Neural cell (in vitro differentiated cells): ENCODE measurements at regions not wholly inside any gene's neighbourhood (a gene's known extent, or its start where the extent isn't known, plus 50 kb on each side); places are given as distances from the start of the nearest gene placed in this dataset.

Experiments used
- H2AFZ ChIP-seq: fragments of 200-600, 300-800 bp; sonication (generic), shearing (Covaris generic); 2 replicates; pipeline ENCODE4 v1.6.0; 2014; ENCODE audit warnings: low read depth, mild to moderate bottlenecking, antibody characterized with exemption, low read length, moderate library complexity
- H3F3A ChIP-seq: fragments of 200-600 bp; shearing (Covaris generic); 2 replicates; pipeline ENCODE4 v1.6.1; 2016; ENCODE audit warnings: mild to moderate bottlenecking, moderate library complexity, mixed read lengths, antibody characterized with exemption, low read length; ENCODE audit not compliant: insufficient read depth, poor library complexity, severe bottlenecking
- H3K27ac ChIP-seq: fragments of 200-600, 300-800 bp; sonication (generic), shearing (Covaris generic); 2 replicates; pipeline ENCODE4 v1.5.1; 2014; ENCODE audit warnings: mild to moderate bottlenecking, low read length, moderate library complexity
- H3K27me3 ChIP-seq: fragments of 300-800, 200-600 bp; sonication (generic), shearing (Covaris generic); 2 replicates; pipeline ENCODE4 v1.6.0; 2014; ENCODE audit warnings: mild to moderate bottlenecking, low read depth, low read length, moderate library complexity; ENCODE audit not compliant: insufficient read depth
- H3K36me3 ChIP-seq: fragments of 300-800, 200-600 bp; sonication (generic), shearing (Covaris generic); 2 replicates; pipeline ENCODE4 v1.5.1; 2014; ENCODE audit warnings: mild to moderate bottlenecking, antibody characterized with exemption, low read length, moderate library complexity; ENCODE audit not compliant: insufficient read depth
- H3K4me2 ChIP-seq: fragments of 300-800, 200-600 bp; sonication (generic), shearing (Covaris generic); 2 replicates; pipeline ENCODE4 v1.6.0; 2014; ENCODE audit warnings: mild to moderate bottlenecking, low read length
- H3K4me3 ChIP-seq: fragments of 300-800, 200-600 bp; sonication (generic), shearing (Covaris generic); 2 replicates; pipeline ENCODE4 v1.5.1; 2014; ENCODE audit warnings: mild to moderate bottlenecking, low read length, moderate library complexity
- H3K79me2 ChIP-seq: fragments of 200-600 bp; shearing (Covaris generic); replicated peaks from 2 replicates; pipeline ENCODE4 v1.6.0; 2014; ENCODE audit warnings: mild to moderate bottlenecking, low read length, moderate library complexity; ENCODE audit not compliant: insufficient read depth
- H3K9ac ChIP-seq: fragments of 300-800, 200-600 bp; sonication (generic), shearing (Covaris generic); 2 replicates; pipeline ENCODE4 v1.6.1; 2016; ENCODE audit warnings: mild to moderate bottlenecking, low read length, mixed read lengths
- H3K9me2 ChIP-seq: fragments of 200-600 bp; shearing (Covaris generic); 2 replicates; pipeline ENCODE4 v1.6.1; 2016; ENCODE audit warnings: mild to moderate bottlenecking, low read length, mixed read lengths; ENCODE audit not compliant: insufficient read depth
- H3K9me3 ChIP-seq: fragments of 200-600, 300-800 bp; sonication (generic), shearing (Covaris generic); 2 replicates; pipeline ENCODE4 v1.6.1; 2016; ENCODE audit warnings: mild to moderate bottlenecking, mixed run types, low read length, moderate library complexity, mixed read lengths
- H4K20me1 ChIP-seq: fragments of 200-600 bp; shearing (Covaris generic); 2 replicates; pipeline ENCODE4 v1.6.1; 2016; ENCODE audit warnings: mild to moderate bottlenecking, mixed run types; ENCODE audit not compliant: insufficient read depth
- EP300 ChIP-seq: fragments of 450-650 bp; conservative IDR thresholded peaks from 2 replicates; pipeline ENCODE4 v1.6.1; 2014; ENCODE audit warnings: antibody characterized with exemption, mild to moderate bottlenecking, moderate library complexity; ENCODE audit not compliant: poor library complexity, severe bottlenecking
- EZH2 ChIP-seq: fragments of 200-600, 300-800 bp; shearing (Covaris generic), sonication (generic); IDR thresholded peaks from 2 replicates; pipeline ENCODE4 v1.6.1; 2014; ENCODE audit warnings: antibody characterized with exemption, low read length, borderline replicate concordance, mild to moderate bottlenecking; ENCODE audit not compliant: insufficient read depth, poor library complexity, severe bottlenecking
- MXI1 ChIP-seq: fragments of 450-650 bp; conservative IDR thresholded peaks from 2 replicates; pipeline ENCODE4 v1.6.1; 2014; ENCODE audit warnings: antibody characterized with exemption, mild to moderate bottlenecking; ENCODE audit not compliant: poor library complexity, severe bottlenecking
- POLR2AphosphoS5 ChIP-seq: IDR thresholded peaks from 2 replicates; pipeline ENCODE4 v1.6.1; 2012
- RAD21 ChIP-seq: fragments of 450-650 bp; conservative IDR thresholded peaks from 2 replicates; pipeline ENCODE4 v1.6.1; 2014; ENCODE audit warnings: antibody characterized with exemption, mild to moderate bottlenecking, moderate library complexity
- REST ChIP-seq: IDR thresholded peaks from 2 replicates; pipeline ENCODE4 v1.6.1; 2012; ENCODE audit warnings: borderline replicate concordance
- SMC3 ChIP-seq: fragments of 450-650 bp; conservative IDR thresholded peaks from 2 replicates; pipeline ENCODE4 v1.6.1; 2014; ENCODE audit warnings: antibody characterized with exemption, mild to moderate bottlenecking, moderate library complexity; ENCODE audit not compliant: poor library complexity
- TAF1 ChIP-seq: IDR thresholded peaks from 2 replicates; pipeline ENCODE4 v1.6.1; 2012; ENCODE audit warnings: low read depth
- TF ChIP-seq, protein P1 (sequence below): fragments of 450-650 bp; IDR thresholded peaks from 2 replicates; pipeline ENCODE4 v1.5.1; 2014; ENCODE audit warnings: antibody characterized with exemption, mild to moderate bottlenecking, moderate library complexity; ENCODE audit not compliant: poor library complexity, severe bottlenecking

DNA sequence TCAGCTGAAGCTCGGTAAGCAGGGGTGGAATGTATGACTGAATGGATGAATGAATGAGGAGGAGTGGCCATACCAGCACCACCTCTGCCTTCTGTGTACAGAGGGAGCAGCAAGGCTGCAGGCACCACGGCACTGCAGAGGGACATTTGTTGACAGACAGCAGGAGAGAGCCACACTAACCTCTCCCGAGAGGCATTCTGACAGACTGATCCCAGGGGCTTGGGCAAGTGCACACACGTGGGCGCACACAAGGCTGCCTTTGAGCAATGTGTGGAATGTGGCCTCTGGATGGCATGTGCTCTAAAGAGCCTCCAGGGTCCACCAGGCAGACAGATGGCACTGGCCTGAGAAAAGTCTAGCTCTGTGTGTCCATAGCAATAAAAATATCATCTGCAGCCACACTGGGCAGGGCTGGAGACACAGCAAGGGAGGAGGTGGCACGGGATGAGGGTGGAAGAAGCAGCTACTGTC lies 111.8 kb downstream of the ACTL7B start:
- Histone ChIP-seq H3K79me2 (no peaks in the 10 kb centered on the region), H3K27ac (no peak overlapping the region), H3K9ac (no peak overlapping the region), H3K9me3 (no peaks in the 10 kb centered on the region), H3K4me2 (no peak overlapping the region), H3K9me2 (no peaks in the 10 kb centered on the region), H4K20me1 (no peaks in the 10 kb centered on the region), H3K27me3 (no peaks in the 10 kb centered on the region), H2AFZ (no peak overlapping the region), H3F3A (no peaks in the 10 kb centered on the region), H3K4me3 (no peak overlapping the region), H3K36me3 (no peaks in the 10 kb centered on the region)
- no peak for TF ChIP-seq SMC3
- no peak for TF ChIP-seq MXI1
- no peak for TF ChIP-seq EP300
- TF ChIP-seq REST, result no peak
- TF ChIP-seq POLR2AphosphoS5, result no peak
- TF ChIP-seq EZH2, result no peak
- TF ChIP-seq, protein P1, sequence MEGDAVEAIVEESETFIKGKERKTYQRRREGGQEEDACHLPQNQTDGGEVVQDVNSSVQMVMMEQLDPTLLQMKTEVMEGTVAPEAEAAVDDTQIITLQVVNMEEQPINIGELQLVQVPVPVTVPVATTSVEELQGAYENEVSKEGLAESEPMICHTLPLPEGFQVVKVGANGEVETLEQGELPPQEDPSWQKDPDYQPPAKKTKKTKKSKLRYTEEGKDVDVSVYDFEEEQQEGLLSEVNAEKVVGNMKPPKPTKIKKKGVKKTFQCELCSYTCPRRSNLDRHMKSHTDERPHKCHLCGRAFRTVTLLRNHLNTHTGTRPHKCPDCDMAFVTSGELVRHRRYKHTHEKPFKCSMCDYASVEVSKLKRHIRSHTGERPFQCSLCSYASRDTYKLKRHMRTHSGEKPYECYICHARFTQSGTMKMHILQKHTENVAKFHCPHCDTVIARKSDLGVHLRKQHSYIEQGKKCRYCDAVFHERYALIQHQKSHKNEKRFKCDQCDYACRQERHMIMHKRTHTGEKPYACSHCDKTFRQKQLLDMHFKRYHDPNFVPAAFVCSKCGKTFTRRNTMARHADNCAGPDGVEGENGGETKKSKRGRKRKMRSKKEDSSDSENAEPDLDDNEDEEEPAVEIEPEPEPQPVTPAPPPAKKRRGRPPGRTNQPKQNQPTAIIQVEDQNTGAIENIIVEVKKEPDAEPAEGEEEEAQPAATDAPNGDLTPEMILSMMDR, result no peak
- TF ChIP-seq RAD21, result no peak
- TF ChIP-seq TAF1, result no peak

GRCh38 chr9:108743416-108743815 lies 112.4 kb downstream of the ACTL7B start:
- no peaks in the 10 kb centered on the region for H3K9me2 ChIP-seq
- no peak overlapping the region for H3K9ac ChIP-seq
- no peaks in the 10 kb centered on the region for H3K36me3 ChIP-seq
- no peaks in the 10 kb centered on the region for H3K9me3 ChIP-seq
- H2AFZ ChIP-seq, result no peak overlapping the region
- no peaks in the 10 kb centered on the region for H3K27me3 ChIP-seq
- H3K27ac ChIP-seq, result no peak overlapping the region
- H3K4me2 ChIP-seq, result no peak overlapping the region
- no peaks in the 10 kb centered on the region for H3K79me2 ChIP-seq
- H3F3A ChIP-seq, result no peaks in the 10 kb centered on the region
- no peak overlapping the region for H3K4me3 ChIP-seq
- no peaks in the 10 kb centered on the region for H4K20me1 ChIP-seq
- TF ChIP-seq REST, result no peak
- TF ChIP-seq, protein P1, result no peak
- no peak for TF ChIP-seq EP300
- TF ChIP-seq SMC3, result no peak
